ENCODE measurements at regions not wholly inside any gene's neighbourhood (a gene's known extent, or its start where the extent isn't known, plus 50 kb on each side); places are given as distances from the start of the nearest gene placed in this dataset.

GRCh38 chr4:24339260-24339659 is 245.1 kb downstream of the DHX15 start:
- no peaks in the 10 kb centered on the region for H3K36me3 ChIP-seq (ENCODE audit: control insufficient read depth in 4 of 4, insufficient read depth in 3 of 4, low read depth in 1 of 4, low read length in 3 of 4)
- H3K27me3 ChIP-seq (ENCODE audit: control insufficient read depth in 4 of 4, insufficient read depth in 4 of 4, low read length in 3 of 4), result no peaks in the 10 kb centered on the region
- H3K27ac ChIP-seq (ENCODE audit: low read depth in 1 of 2, low read length in 2 of 2), result no peak overlapping the region
- no peak overlapping the region for H3K4me3 ChIP-seq (ENCODE audit: low read depth in 1 of 3, low read length in 3 of 3)
- no peak for TF ChIP-seq RXRA (IDR thresholded peaks at IDR 0.05)
- TF ChIP-seq EGR1 (IDR thresholded peaks at IDR 0.05; ENCODE audit: low read depth in 2 of 2), result no peak
- TF ChIP-seq HNF4A (conservative IDR thresholded peaks at IDR 0.05), result no peak
- TF ChIP-seq SP1 (IDR thresholded peaks at IDR 0.05), result no peak
- TF ChIP-seq GABPA (IDR thresholded peaks at IDR 0.05 in 1 of 2, conservative IDR thresholded peaks at IDR 0.05 in 1 of 2), result no peak
- TF ChIP-seq RAD21 (IDR thresholded peaks at IDR 0.05), result no peak
- no peak for TF ChIP-seq TAF1 (conservative IDR thresholded peaks at IDR 0.05)
- no peak for TF ChIP-seq FOXA2 (IDR thresholded peaks at IDR 0.05)
- TF ChIP-seq YY1 (IDR thresholded peaks at IDR 0.05), result no peak
- no peak for TF ChIP-seq REST (IDR thresholded peaks at IDR 0.05)
- TF ChIP-seq, protein P1, sequence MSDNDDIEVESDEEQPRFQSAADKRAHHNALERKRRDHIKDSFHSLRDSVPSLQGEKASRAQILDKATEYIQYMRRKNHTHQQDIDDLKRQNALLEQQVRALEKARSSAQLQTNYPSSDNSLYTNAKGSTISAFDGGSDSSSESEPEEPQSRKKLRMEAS (IDR thresholded peaks at IDR 0.05), result no peak
- TF ChIP-seq, protein P2, sequence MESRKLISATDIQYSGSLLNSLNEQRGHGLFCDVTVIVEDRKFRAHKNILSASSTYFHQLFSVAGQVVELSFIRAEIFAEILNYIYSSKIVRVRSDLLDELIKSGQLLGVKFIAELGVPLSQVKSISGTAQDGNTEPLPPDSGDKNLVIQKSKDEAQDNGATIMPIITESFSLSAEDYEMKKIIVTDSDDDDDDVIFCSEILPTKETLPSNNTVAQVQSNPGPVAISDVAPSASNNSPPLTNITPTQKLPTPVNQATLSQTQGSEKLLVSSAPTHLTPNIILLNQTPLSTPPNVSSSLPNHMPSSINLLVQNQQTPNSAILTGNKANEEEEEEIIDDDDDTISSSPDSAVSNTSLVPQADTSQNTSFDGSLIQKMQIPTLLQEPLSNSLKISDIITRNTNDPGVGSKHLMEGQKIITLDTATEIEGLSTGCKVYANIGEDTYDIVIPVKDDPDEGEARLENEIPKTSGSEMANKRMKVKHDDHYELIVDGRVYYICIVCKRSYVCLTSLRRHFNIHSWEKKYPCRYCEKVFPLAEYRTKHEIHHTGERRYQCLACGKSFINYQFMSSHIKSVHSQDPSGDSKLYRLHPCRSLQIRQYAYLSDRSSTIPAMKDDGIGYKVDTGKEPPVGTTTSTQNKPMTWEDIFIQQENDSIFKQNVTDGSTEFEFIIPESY (IDR thresholded peaks at IDR 0.05), result no peak
- no peak overlapping the region for H3K9ac ChIP-seq (ENCODE audit: low read depth in 1 of 2, low read length in 2 of 2)
- H3K4me1 ChIP-seq (ENCODE audit: control insufficient read depth in 4 of 4, insufficient read depth in 4 of 4, low read length in 3 of 4), result peaks cover 0 to under 1% (median 0%) of the 10 kb centered on the region in 4 donors
- WGBS, result 94% methylated on average over 5 of the region's 5 CpGs
- no peak for DNase-seq (ENCODE audit: low spot score)
- H3K9me3 ChIP-seq (ENCODE audit: control insufficient read depth in 4 of 4, low read length in 3 of 4), result no peaks in the 10 kb centered on the region

- Histone ChIP-seq H3K9ac (ENCODE audit: low read depth in 1 of 2, low read length in 2 of 2) (no peak overlapping the region), H3K9me3 (ENCODE audit: control insufficient read depth in 4 of 4, low read length in 3 of 4) (no peaks in the 10 kb centered on the region), H3K4me3 (ENCODE audit: low read depth in 1 of 3, low read length in 3 of 3) (no peak overlapping the region), H3K27me3 (ENCODE audit: control insufficient read depth in 4 of 4, insufficient read depth in 4 of 4, low read length in 3 of 4) (no peaks in the 10 kb centered on the region), H3K4me1 (ENCODE audit: control insufficient read depth in 4 of 4, insufficient read depth in 4 of 4, low read length in 3 of 4) (peaks cover 0 to 5% (median 0%) of the 10 kb centered on the region in 4 donors), H3K36me3 (ENCODE audit: control insufficient read depth in 4 of 4, insufficient read depth in 3 of 4, low read depth in 1 of 4, low read length in 3 of 4) (no peaks in the 10 kb centered on the region), H3K27ac (ENCODE audit: low read depth in 1 of 2, low read length in 2 of 2) (no peak overlapping the region)
- WGBS, result 94% methylated on average over 13 of the region's 13 CpGs
- TF ChIP-seq, protein P2 (IDR thresholded peaks at IDR 0.05), result no peak
- TF ChIP-seq EGR1 (IDR thresholded peaks at IDR 0.05; ENCODE audit: low read depth in 2 of 2) (no peak), GABPA (IDR thresholded peaks at IDR 0.05 in 1 of 2, conservative IDR thresholded peaks at IDR 0.05 in 1 of 2) (no peak), NR2F2 (IDR thresholded peaks at IDR 0.05) (no peak), RAD21 (IDR thresholded peaks at IDR 0.05) (no peak), YY1 (IDR thresholded peaks at IDR 0.05) (no peak)
- TF ChIP-seq, protein P3, sequence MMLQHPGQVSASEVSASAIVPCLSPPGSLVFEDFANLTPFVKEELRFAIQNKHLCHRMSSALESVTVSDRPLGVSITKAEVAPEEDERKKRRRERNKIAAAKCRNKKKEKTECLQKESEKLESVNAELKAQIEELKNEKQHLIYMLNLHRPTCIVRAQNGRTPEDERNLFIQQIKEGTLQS (IDR thresholded peaks at IDR 0.05), result no peak
- TF ChIP-seq, protein P1 (IDR thresholded peaks at IDR 0.05), result no peak
- TF ChIP-seq, protein P4, sequence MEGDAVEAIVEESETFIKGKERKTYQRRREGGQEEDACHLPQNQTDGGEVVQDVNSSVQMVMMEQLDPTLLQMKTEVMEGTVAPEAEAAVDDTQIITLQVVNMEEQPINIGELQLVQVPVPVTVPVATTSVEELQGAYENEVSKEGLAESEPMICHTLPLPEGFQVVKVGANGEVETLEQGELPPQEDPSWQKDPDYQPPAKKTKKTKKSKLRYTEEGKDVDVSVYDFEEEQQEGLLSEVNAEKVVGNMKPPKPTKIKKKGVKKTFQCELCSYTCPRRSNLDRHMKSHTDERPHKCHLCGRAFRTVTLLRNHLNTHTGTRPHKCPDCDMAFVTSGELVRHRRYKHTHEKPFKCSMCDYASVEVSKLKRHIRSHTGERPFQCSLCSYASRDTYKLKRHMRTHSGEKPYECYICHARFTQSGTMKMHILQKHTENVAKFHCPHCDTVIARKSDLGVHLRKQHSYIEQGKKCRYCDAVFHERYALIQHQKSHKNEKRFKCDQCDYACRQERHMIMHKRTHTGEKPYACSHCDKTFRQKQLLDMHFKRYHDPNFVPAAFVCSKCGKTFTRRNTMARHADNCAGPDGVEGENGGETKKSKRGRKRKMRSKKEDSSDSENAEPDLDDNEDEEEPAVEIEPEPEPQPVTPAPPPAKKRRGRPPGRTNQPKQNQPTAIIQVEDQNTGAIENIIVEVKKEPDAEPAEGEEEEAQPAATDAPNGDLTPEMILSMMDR (IDR thresholded peaks at IDR 0.05; ENCODE audit: low read depth, low read length, missing input control), result no peak
- no peak for DNase-seq (ENCODE audit: low spot score)
These were observed 246.7 kb downstream of the DHX15 start for GRCh38 chr4:24337451-24338190.
